HFF-Myc (cell line): ENCODE measurements at regions not wholly inside any gene's neighbourhood (a gene's known extent, or its start where the extent isn't known, plus 50 kb on each side); places are given as distances from the start of the nearest gene placed in this dataset.
"Not testable (repeated sequence)": the region's sequence is repeated elsewhere in the genome, so short reads cannot be mapped to it uniquely, and the experiment has no call there.

ENCODE experiments used
- DNase-seq: peaks from one replicate; pipeline ENCODE4 v3.0.0-alpha.2; 2011; ENCODE audit warnings: low read depth; ENCODE audit errors: extremely low read depth
- H3K4me3 ChIP-seq: replicated peaks from 2 replicates; pipeline ENCODE4 v1.5.1; 2011; ENCODE audit warnings: low read depth, mild to moderate bottlenecking, control low read depth, low read length
- CTCF ChIP-seq: IDR thresholded peaks from 2 replicates; pipeline ENCODE4 v1.5.1; 2012; ENCODE audit warnings: mild to moderate bottlenecking, low read depth, low read length, control low read depth; ENCODE audit errors: missing control alignments

- no peak overlapping the region for H3K4me3 ChIP-seq
- no peak for DNase-seq
- no peak for TF ChIP-seq CTCF
These were observed 75.6 kb downstream of the SHANK2 start for GRCh38 chr11:71176812-71177211.

GRCh38 chr11:71173709-71174108, 78.7 kb downstream of the SHANK2 start:
- no peak overlapping the region for H3K4me3 ChIP-seq
- DNase-seq = no peak
- TF ChIP-seq CTCF = no peak

- no peak for DNase-seq
- no peak for TF ChIP-seq CTCF
- H3K4me3 ChIP-seq = no peak overlapping the region
These were observed 79.7 kb downstream of the SHANK2 start for GRCh38 chr11:71172680-71173079.

GRCh38 chr11:71171576-71171975, 80.8 kb downstream of the SHANK2 start:
- no peak for TF ChIP-seq CTCF
- H3K4me3 ChIP-seq = no peak overlapping the region
- DNase-seq = no peak

- H3K4me3 ChIP-seq = no peak overlapping the region
- DNase-seq = no peak
- TF ChIP-seq CTCF = no peak
These were observed 81.6 kb downstream of the SHANK2 start for GRCh38 chr11:71170624-71171423.

GRCh38 chr11:71169313-71169712, 83.1 kb downstream of the SHANK2 start:
- TF ChIP-seq CTCF = no peak
- DNase-seq = no peak
- no peak overlapping the region for H3K4me3 ChIP-seq

GRCh38 chr11:71167814-71168213, 84.6 kb downstream of the SHANK2 start:
- not testable (repeated sequence) for DNase-seq, H3K4me3 ChIP-seq
